ENCODE measurements at regions not wholly inside any gene's neighbourhood (a gene's known extent, or its start where the extent isn't known, plus 50 kb on each side); places are given as distances from the start of the nearest gene placed in this dataset.
A peak's percentile ranks its signal among the peaks of the same experiment; 100 is the strongest.
"Not testable (repeated sequence)": the region's sequence is repeated elsewhere in the genome, so short reads cannot be mapped to it uniquely, and the experiment has no call there.

GRCh38 chr3:178304758-178305467 is 231.3 kb upstream of the KCNMB2 start:
- DNase-seq: no peak

- DNase-seq: no peak
Measured at GRCh38 chr3:178306432-178307115, 229.7 kb upstream of the KCNMB2 start.

GRCh38 chr3:178308771-178309170 is 227.5 kb upstream of the KCNMB2 start:
- peak; percentile 25 for DNase-seq

- DNase-seq: no peak
Measured at GRCh38 chr3:178310949-178311348, 225.3 kb upstream of the KCNMB2 start.

- no peak for DNase-seq
Measured at GRCh38 chr3:178313716-178314115, 222.5 kb upstream of the KCNMB2 start.

GRCh38 chr3:178318340-178318739 is 217.9 kb upstream of the KCNMB2 start:
- DNase-seq: no peak

- no peak for DNase-seq
Measured at GRCh38 chr3:178318941-178319816, 217.1 kb upstream of the KCNMB2 start.

- DNase-seq: peak; percentile 80
Measured at GRCh38 chr3:178320456-178321351, 215.5 kb upstream of the KCNMB2 start.

- DNase-seq: peak; percentile 32
Measured at GRCh38 chr3:178324356-178324755, 211.9 kb upstream of the KCNMB2 start.

- DNase-seq: peak; percentile 22
Measured at GRCh38 chr3:178325330-178325729, 210.9 kb upstream of the KCNMB2 start.

GRCh38 chr3:178329936-178330335 is 206.3 kb upstream of the KCNMB2 start:
- DNase-seq: no peak

- no peak for DNase-seq
Measured at GRCh38 chr3:178334239-178334638, 202.0 kb upstream of the KCNMB2 start.

- no peak for DNase-seq
Measured at GRCh38 chr3:178336336-178336735, 199.9 kb upstream of the KCNMB2 start.

- DNase-seq: no peak
Measured at GRCh38 chr3:178340506-178340905, 195.7 kb upstream of the KCNMB2 start.

- no peak for DNase-seq
Measured at GRCh38 chr3:178341636-178342035, 194.6 kb upstream of the KCNMB2 start.

GRCh38 chr3:178342111-178342510 is 194.1 kb upstream of the KCNMB2 start:
- no peak for DNase-seq

GRCh38 chr3:178343433-178344038 is 192.7 kb upstream of the KCNMB2 start:
- DNase-seq: no peak

- no peak for DNase-seq
Measured at GRCh38 chr3:178345944-178346343, 190.3 kb upstream of the KCNMB2 start.

GRCh38 chr3:178348561-178349217 is 187.5 kb upstream of the KCNMB2 start:
- not testable (repeated sequence) for DNase-seq

GRCh38 chr3:178349218-178349596 is 187.0 kb upstream of the KCNMB2 start:
- not testable (repeated sequence) for DNase-seq

- DNase-seq: no peak
Measured at GRCh38 chr3:178350763-178351162, 185.5 kb upstream of the KCNMB2 start.

Data from NCI-H82 (cell line).